ENCODE measurements at regions not wholly inside any gene's neighbourhood (a gene's known extent, or its start where the extent isn't known, plus 50 kb on each side); places are given as distances from the start of the nearest gene placed in this dataset.

DNA sequence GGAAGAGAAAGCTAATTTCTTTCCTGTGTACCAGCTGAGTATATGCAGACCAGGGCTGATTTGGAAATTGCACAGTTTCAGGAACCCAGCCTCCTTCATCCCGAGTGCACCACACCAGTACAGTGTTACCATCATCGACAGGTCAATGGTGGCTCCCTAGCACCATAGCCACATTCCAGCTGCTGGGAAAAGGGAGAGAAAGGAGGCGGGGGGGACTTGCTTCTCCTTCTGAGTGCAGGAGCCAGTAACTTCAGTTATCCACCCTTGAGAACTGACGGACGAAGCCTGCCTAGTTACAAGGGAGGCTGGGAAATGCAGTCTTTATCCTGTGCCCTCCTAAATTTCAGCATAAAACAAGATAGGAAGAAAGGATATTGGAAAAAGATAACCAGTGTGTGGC is 129.7 kb upstream of the PRICKLE2 start:
- TF ChIP-seq, protein P1, sequence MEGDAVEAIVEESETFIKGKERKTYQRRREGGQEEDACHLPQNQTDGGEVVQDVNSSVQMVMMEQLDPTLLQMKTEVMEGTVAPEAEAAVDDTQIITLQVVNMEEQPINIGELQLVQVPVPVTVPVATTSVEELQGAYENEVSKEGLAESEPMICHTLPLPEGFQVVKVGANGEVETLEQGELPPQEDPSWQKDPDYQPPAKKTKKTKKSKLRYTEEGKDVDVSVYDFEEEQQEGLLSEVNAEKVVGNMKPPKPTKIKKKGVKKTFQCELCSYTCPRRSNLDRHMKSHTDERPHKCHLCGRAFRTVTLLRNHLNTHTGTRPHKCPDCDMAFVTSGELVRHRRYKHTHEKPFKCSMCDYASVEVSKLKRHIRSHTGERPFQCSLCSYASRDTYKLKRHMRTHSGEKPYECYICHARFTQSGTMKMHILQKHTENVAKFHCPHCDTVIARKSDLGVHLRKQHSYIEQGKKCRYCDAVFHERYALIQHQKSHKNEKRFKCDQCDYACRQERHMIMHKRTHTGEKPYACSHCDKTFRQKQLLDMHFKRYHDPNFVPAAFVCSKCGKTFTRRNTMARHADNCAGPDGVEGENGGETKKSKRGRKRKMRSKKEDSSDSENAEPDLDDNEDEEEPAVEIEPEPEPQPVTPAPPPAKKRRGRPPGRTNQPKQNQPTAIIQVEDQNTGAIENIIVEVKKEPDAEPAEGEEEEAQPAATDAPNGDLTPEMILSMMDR (IDR thresholded peaks at IDR 0.05) = no peak
- no peak for TF ChIP-seq POLR2A (IDR thresholded peaks at IDR 0.05)
